ENCODE measurements at regions not wholly inside any gene's neighbourhood (a gene's known extent, or its start where the extent isn't known, plus 50 kb on each side); places are given as distances from the start of the nearest gene placed in this dataset.

- Histone ChIP-seq H3K9ac (ENCODE audit: low read length) (no peak overlapping the region), H3K79me2 (ENCODE audit: insufficient read depth, low read length) (no peaks in the 10 kb centered on the region), H3K9me3 (ENCODE audit: low read length) (no peaks in the 10 kb centered on the region), H3K9me2 (ENCODE audit: low read depth, low read length) (no peaks in the 10 kb centered on the region), H3K27me3 (ENCODE audit: insufficient read depth, low read length) (no peaks in the 10 kb centered on the region), H4K20me1 (ENCODE audit: insufficient read depth, low read length) (no peaks in the 10 kb centered on the region), H3K4me2 (ENCODE audit: low read length) (no peak overlapping the region), H3K36me3 (ENCODE audit: insufficient read depth, low read length) (no peaks in the 10 kb centered on the region), H3K4me1 (ENCODE audit: insufficient read depth, low read length, severe bottlenecking) (no peaks in the 10 kb centered on the region), H3K4me3 (ENCODE audit: low read depth, low read length, poor library complexity, severe bottlenecking) (no peak overlapping the region), H2AFZ (ENCODE audit: low read length) (no peak overlapping the region), H3K27ac (ENCODE audit: low read depth, low read length, poor library complexity, severe bottlenecking) (no peak overlapping the region), H3F3A (ENCODE audit: insufficient read depth, low read length) (no peaks in the 10 kb centered on the region)
- TF ChIP-seq, protein P1, sequence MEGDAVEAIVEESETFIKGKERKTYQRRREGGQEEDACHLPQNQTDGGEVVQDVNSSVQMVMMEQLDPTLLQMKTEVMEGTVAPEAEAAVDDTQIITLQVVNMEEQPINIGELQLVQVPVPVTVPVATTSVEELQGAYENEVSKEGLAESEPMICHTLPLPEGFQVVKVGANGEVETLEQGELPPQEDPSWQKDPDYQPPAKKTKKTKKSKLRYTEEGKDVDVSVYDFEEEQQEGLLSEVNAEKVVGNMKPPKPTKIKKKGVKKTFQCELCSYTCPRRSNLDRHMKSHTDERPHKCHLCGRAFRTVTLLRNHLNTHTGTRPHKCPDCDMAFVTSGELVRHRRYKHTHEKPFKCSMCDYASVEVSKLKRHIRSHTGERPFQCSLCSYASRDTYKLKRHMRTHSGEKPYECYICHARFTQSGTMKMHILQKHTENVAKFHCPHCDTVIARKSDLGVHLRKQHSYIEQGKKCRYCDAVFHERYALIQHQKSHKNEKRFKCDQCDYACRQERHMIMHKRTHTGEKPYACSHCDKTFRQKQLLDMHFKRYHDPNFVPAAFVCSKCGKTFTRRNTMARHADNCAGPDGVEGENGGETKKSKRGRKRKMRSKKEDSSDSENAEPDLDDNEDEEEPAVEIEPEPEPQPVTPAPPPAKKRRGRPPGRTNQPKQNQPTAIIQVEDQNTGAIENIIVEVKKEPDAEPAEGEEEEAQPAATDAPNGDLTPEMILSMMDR (IDR thresholded peaks at IDR 0.05; ENCODE audit: low read length), result no peak
- TF ChIP-seq EZH2 (IDR thresholded peaks at IDR 0.05; ENCODE audit: borderline replicate concordance, low read length), result no peak
Measured at GRCh38 chr9:16214677-16215352, 655.7 kb downstream of the BNC2 start.

DNA sequence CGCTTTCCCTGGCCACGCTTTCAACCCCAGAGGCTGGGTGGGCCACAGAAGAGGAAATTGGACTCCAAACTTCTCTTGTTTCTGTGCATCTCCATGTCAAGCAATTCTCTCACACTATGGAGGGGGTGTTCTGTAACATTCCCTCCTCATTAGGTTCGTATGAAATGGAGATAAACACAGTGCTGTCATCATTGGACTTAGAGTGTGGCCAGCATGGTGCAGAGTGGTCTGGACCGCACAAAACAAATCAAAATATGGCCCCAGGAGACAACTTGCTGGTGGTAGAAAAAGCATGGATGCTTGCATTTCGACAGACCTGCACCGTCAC, 655.2 kb downstream of the BNC2 start:
- no peak overlapping the region for H2AFZ ChIP-seq (ENCODE audit: low read length)

DNA sequence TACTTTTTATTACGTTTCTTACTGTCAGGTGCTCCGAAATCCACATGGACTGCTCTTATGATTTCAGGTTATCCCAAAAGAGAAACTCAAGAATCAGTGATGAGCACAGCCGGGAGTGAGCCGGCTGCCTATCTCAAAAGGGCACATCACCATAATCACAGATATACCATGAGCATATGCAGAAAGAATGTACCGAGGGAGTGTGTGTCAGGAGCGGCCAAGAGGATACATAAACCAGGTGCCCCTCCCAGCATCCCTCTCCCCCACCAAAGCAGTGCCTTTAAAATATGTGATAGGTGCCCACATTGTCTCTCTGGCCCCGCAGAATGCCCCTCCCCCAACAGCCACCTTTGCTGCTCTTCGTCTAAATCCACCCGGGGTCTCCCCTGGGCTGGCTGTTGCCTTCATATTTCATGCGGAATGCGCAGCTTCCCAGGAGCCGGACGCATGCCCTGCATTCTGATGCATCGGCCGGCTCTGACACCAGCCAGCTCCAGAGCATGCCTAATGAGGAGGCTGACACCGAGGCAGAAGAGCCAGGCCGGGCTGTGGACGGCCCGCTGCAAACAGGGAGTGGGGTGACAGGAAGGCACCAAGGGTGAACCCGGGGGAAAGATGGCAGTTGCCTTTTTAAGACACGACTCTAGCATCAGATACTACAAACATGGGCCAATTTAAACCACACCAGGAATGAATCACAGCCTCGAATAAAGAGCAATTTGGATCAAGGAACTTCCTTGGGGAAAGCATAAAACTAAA, 652.3 kb downstream of the BNC2 start:
- no peak overlapping the region for H2AFZ ChIP-seq (ENCODE audit: low read length)
- H3K27ac ChIP-seq (ENCODE audit: low read depth, low read length, poor library complexity, severe bottlenecking), result no peak overlapping the region
- H3K9me3 ChIP-seq (ENCODE audit: low read length), result no peaks in the 10 kb centered on the region
- H3K27me3 ChIP-seq (ENCODE audit: insufficient read depth, low read length), result no peaks in the 10 kb centered on the region
- no peak for TF ChIP-seq EZH2 (IDR thresholded peaks at IDR 0.05; ENCODE audit: borderline replicate concordance, low read length)
- TF ChIP-seq, protein P1 (IDR thresholded peaks at IDR 0.05; ENCODE audit: low read length), result no peak
- no peaks in the 10 kb centered on the region for H3K36me3 ChIP-seq (ENCODE audit: insufficient read depth, low read length)
- no peak overlapping the region for H3K4me2 ChIP-seq (ENCODE audit: low read length)
- H3K79me2 ChIP-seq (ENCODE audit: insufficient read depth, low read length), result no peaks in the 10 kb centered on the region
- no peaks in the 10 kb centered on the region for H3K9me2 ChIP-seq (ENCODE audit: low read depth, low read length)
- H3K9ac ChIP-seq (ENCODE audit: low read length), result no peak overlapping the region
- H3K4me1 ChIP-seq (ENCODE audit: insufficient read depth, low read length, severe bottlenecking), result no peaks in the 10 kb centered on the region
- no peaks in the 10 kb centered on the region for H4K20me1 ChIP-seq (ENCODE audit: insufficient read depth, low read length)
- H3F3A ChIP-seq (ENCODE audit: insufficient read depth, low read length), result no peaks in the 10 kb centered on the region
- no peak overlapping the region for H3K4me3 ChIP-seq (ENCODE audit: low read depth, low read length, poor library complexity, severe bottlenecking)

More for the DNA sequence above, 655.2 kb downstream of the BNC2 start:
- H3K27ac ChIP-seq (ENCODE audit: low read depth, low read length, poor library complexity, severe bottlenecking), result no peak overlapping the region
- H3K27me3 ChIP-seq (ENCODE audit: insufficient read depth, low read length), result no peaks in the 10 kb centered on the region
- TF ChIP-seq, protein P1 (IDR thresholded peaks at IDR 0.05; ENCODE audit: low read length), result no peak
- TF ChIP-seq EZH2 (IDR thresholded peaks at IDR 0.05; ENCODE audit: borderline replicate concordance, low read length), result no peak
- H3K4me1 ChIP-seq (ENCODE audit: insufficient read depth, low read length, severe bottlenecking), result no peaks in the 10 kb centered on the region
- no peak overlapping the region for H3K4me3 ChIP-seq (ENCODE audit: low read depth, low read length, poor library complexity, severe bottlenecking)
- no peaks in the 10 kb centered on the region for H3K79me2 ChIP-seq (ENCODE audit: insufficient read depth, low read length)
- H3F3A ChIP-seq (ENCODE audit: insufficient read depth, low read length), result no peaks in the 10 kb centered on the region
- no peak overlapping the region for H3K9ac ChIP-seq (ENCODE audit: low read length)
- H3K4me2 ChIP-seq (ENCODE audit: low read length), result no peak overlapping the region
- no peaks in the 10 kb centered on the region for H3K9me3 ChIP-seq (ENCODE audit: low read length)
- no peaks in the 10 kb centered on the region for H3K9me2 ChIP-seq (ENCODE audit: low read depth, low read length)
- H3K36me3 ChIP-seq (ENCODE audit: insufficient read depth, low read length), result no peaks in the 10 kb centered on the region
- H4K20me1 ChIP-seq (ENCODE audit: insufficient read depth, low read length), result no peaks in the 10 kb centered on the region

Data from OCI-LY1 (cell line).